GM12878 (cell line): ENCODE measurements at regions not wholly inside any gene's neighbourhood (a gene's known extent, or its start where the extent isn't known, plus 50 kb on each side); places are given as distances from the start of the nearest gene placed in this dataset.

Experiments used
- ATAC-seq: fragments of 200-7000 bp; cut with Tn5 transposase; 3 replicates; pipeline ENCODE4 v1.9.1; 2020; ENCODE audit warnings: mild to moderate bottlenecking, moderate library complexity
- BruUV-seq: library from RNA; stranded (reverse); fragments of 400-500 nt; replicated peaks from 2 replicates; lab custom pipeline; 2021; lab: Mats Ljungman, UMichigan
- CTCF ChIA-PET: fragments of 300-600 bp; sonication (Branson Sonifier 250); formaldehyde crosslinking; extraction: SDS; loops from one replicate; lab custom pipeline; 2021; ENCODE audit warnings: inconsistent platforms; lab: Yijun Ruan, JAX
- POLR2A ChIA-PET: fragments of 350-600 bp; formaldehyde crosslinking; extraction: SDS; loops from one replicate; lab custom pipeline; 2021; ENCODE audit warnings: inconsistent platforms; lab: Charles Lee
- RAD21 ChIA-PET: fragments of 300-600 bp; sonication (Branson Sonifier 250); formaldehyde crosslinking; loops from one replicate; lab custom pipeline; 2023; ENCODE audit warnings: antibody characterized with exemption; ENCODE audit not compliant: unreplicated experiment; lab: Charles Lee
- SMC1A ChIA-PET: fragments of 300-600 bp; sonication (Branson Sonifier 250); formaldehyde crosslinking; loops from one replicate; lab custom pipeline; 2023; ENCODE audit not compliant: unreplicated experiment, uncharacterized antibody; lab: Charles Lee
- DNase-seq: peaks from one replicate; pipeline ENCODE4 v3.0.0-alpha.2; 2011; ENCODE audit warnings: low read depth, low spot score
- FAIRE-seq: peaks from 3 replicates; lab custom pipeline; 2011; peaks lifted over from hg19 to GRCh38; lab: Jason Lieb, UNC
- H2AFZ ChIP-seq: 2 replicates; pipeline ENCODE4 v1.6.0; 2011; ENCODE audit warnings: low read depth, low read length, control low read depth; ENCODE audit not compliant: control insufficient read depth
- H3K27ac ChIP-seq: 2 replicates; pipeline ENCODE4 v1.5.1; 2011; ENCODE audit warnings: control low read depth; ENCODE audit not compliant: control insufficient read depth, insufficient read depth
- H3K27me3 ChIP-seq, 2 experiments: replicated peaks in 1 of 2; 2 replicates each; pipeline versions ENCODE4 v1.6.0 to v1.6.1; 2011; ENCODE audit warnings: low read length in 1 of 2; ENCODE audit not compliant: control insufficient read depth in 2 of 2, insufficient read depth in 2 of 2
- H3K36me3 ChIP-seq, 2 experiments: 2 replicates each; pipeline ENCODE4 v1.5.1; 2011; ENCODE audit warnings: low read length in 1 of 2; ENCODE audit not compliant: control insufficient read depth in 2 of 2, insufficient read depth in 2 of 2
- H3K4me1 ChIP-seq: 2 replicates; pipeline ENCODE4 v1.6.1; 2011; ENCODE audit warnings: mild to moderate bottlenecking, low read length, moderate library complexity, mixed read lengths; ENCODE audit not compliant: control insufficient read depth, insufficient read depth
- H3K4me2 ChIP-seq: 2 replicates; pipeline ENCODE4 v1.6.0; 2011; ENCODE audit warnings: control low read depth; ENCODE audit not compliant: control insufficient read depth, insufficient read depth
- H3K4me3 ChIP-seq: fragments of 200-600 bp; sonication (generic); 2 replicates; pipeline ENCODE4 v1.5.1; 2016
- H3K79me2 ChIP-seq: 2 replicates; pipeline ENCODE4 v1.6.0; 2011; ENCODE audit warnings: low read length; ENCODE audit not compliant: control insufficient read depth, insufficient read depth
- H3K9ac ChIP-seq: 2 replicates; pipeline ENCODE4 v1.8.0; 2011; ENCODE audit warnings: low read length, control low read depth, mixed read lengths; ENCODE audit not compliant: control insufficient read depth, insufficient read depth
- H3K9me3 ChIP-seq: replicated peaks from 3 replicates; pipeline ENCODE4 v1.5.1; 2011; ENCODE audit warnings: mild to moderate bottlenecking, low read length; ENCODE audit not compliant: control insufficient read depth, insufficient read depth
- H4K20me1 ChIP-seq: 2 replicates; pipeline ENCODE4 v1.6.0; 2011; ENCODE audit not compliant: control insufficient read depth, insufficient read depth
- BRCA1 ChIP-seq: IDR thresholded peaks from 2 replicates; pipeline ENCODE4 v1.6.1; 2011; ENCODE audit warnings: low read depth, low read length, improper control_type of control experiment
- EGR1 ChIP-seq, 2 experiments: IDR thresholded peaks; 1 replicate in 1 of 2; 2 replicates in 1 of 2; pipeline ENCODE4 v1.6.1; 2011 to 2012; ENCODE audit warnings: low read depth in 2 of 2, low read length in 2 of 2, borderline replicate concordance in 1 of 2, mild to moderate bottlenecking in 1 of 2, moderate library complexity in 1 of 2
- JUND ChIP-seq: IDR thresholded peaks from 2 replicates; pipeline ENCODE4 v1.6.1; 2012; ENCODE audit warnings: low read depth, mild to moderate bottlenecking, low read length, improper control_type of control experiment, moderate library complexity
- MTA3 ChIP-seq: IDR thresholded peaks from 2 replicates; pipeline ENCODE4 v1.6.1; 2012; ENCODE audit warnings: low read length, inconsistent platforms, borderline replicate concordance
- NBN ChIP-seq: fragments of 450-650 bp; IDR thresholded peaks from 2 replicates; pipeline ENCODE4 v1.6.1; 2016
- SPI1 ChIP-seq: IDR thresholded peaks from 2 replicates; pipeline ENCODE4 v1.6.1; 2011; ENCODE audit warnings: low read depth, mild to moderate bottlenecking, low read length, moderate library complexity, borderline replicate concordance; ENCODE audit not compliant: insufficient read depth
- TCF12 ChIP-seq: IDR thresholded peaks from 2 replicates; pipeline ENCODE4 v1.6.1; 2011; ENCODE audit warnings: low read depth, mild to moderate bottlenecking, low read length
- USF2 ChIP-seq: IDR thresholded peaks from 2 replicates; pipeline ENCODE4 v1.6.1; 2011; ENCODE audit warnings: low read depth, low read length, improper control_type of control experiment, borderline replicate concordance
- ZNF24 ChIP-seq: fragments of 450-650 bp; IDR thresholded peaks from 2 replicates; pipeline ENCODE4 v1.6.1; 2017; ENCODE audit warnings: antibody characterized with exemption, mild to moderate bottlenecking
- whole genome bisulfite sequencing: methylation state at CpG from one replicate; pipeline ENCODE4 v1.1.6; 2016; ENCODE audit warnings: low lambda C conversion rate; ENCODE audit not compliant: insufficient replicate concordance, insufficient coverage; ENCODE audit errors: missing lambda C conversion rate; 5-methylcytosine and 5-hydroxymethylcytosine counted together
- in situ Hi-C: fragments of 300-500 bp; cut with MboI; formaldehyde crosslinking; loops from 9 replicates; pipeline ENCODE4 v1.14.3; 2018; ENCODE audit warnings: mixed read lengths
- intact Hi-C: fragments of 100-400 bp; cut with micrococcal nuclease; formaldehyde crosslinking; loops from one replicate; pipeline ENCODE4 v1.14.2; 2022; ENCODE audit not compliant: unreplicated experiment

DNA sequence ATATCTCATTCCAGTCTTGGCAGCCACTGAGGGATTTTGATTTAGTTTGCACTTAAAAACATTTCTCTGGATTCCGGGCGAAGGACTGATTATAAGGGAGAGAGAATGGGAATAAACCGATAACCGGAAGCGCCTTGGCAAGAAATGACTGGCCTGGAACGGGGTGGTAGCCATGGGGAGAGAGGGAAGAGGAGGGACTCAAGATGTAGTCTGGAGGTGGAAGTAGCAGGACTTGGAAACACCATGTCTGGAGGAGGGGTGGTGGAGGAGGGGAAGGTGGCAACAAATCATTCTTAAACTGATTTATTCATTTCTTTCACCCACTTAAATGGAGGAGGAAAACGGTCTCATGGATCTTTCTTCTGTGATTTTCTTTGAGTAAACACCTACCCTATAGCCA, 238.1 kb downstream of the REEP3 start:
- Histone ChIP-seq H3K79me2 (no peaks in the 10 kb centered on the region), H3K4me3 (no peak overlapping the region), H2AFZ (no peak overlapping the region), H3K4me1 (no peaks in the 10 kb centered on the region), H3K27ac (no peak overlapping the region), H3K36me3 (no peaks in the 10 kb centered on the region), H3K4me2 (no peak overlapping the region), H4K20me1 (no peaks in the 10 kb centered on the region), H3K27me3 (no peaks in the 10 kb centered on the region), H3K9me3 (no peaks in the 10 kb centered on the region), H3K9ac (no peak overlapping the region)
- in situ Hi-C loops = no loop called here
- BruUV-seq = no TSS peak
- ChIA-PET POLR2A (interaction anchor here (0.6 kb wide), 1 partner anchor 76 kb away, joined by 8 read pairs; no protein-coding TSS in a partner anchor), RAD21 (no interaction called here), SMC1A (no interaction called here), CTCF (interaction anchor here (1.3 kb wide), 1 partner anchor 592 kb away, joined by 5 read pairs; no protein-coding TSS in a partner anchor)
- DNase-seq (no peak), FAIRE-seq (no peak), ATAC-seq (no peak)
- TF ChIP-seq EGR1 (IDR thresholded peaks at IDR 0.05; ENCODE audit: borderline replicate concordance in 1 of 2, low read depth in 2 of 2, low read length in 2 of 2) = no peak
- TF ChIP-seq JUND = no peak
- TF ChIP-seq NBN = no peak
- TF ChIP-seq USF2 = no peak
- TF ChIP-seq TCF12 = no peak
- TF ChIP-seq ZNF24 = no peak
- no peak for TF ChIP-seq SPI1
- TF ChIP-seq MTA3 = no peak
- TF ChIP-seq BRCA1 = no peak
- intact Hi-C loops = no loop called here
- WGBS = 41% methylated on average over 7 of the region's 7 CpGs
